K562 (cell line): ENCODE measurements at regions not wholly inside any gene's neighbourhood (a gene's known extent, or its start where the extent isn't known, plus 50 kb on each side); places are given as distances from the start of the nearest gene placed in this dataset.

ENCODE experiments used
- ATAC-seq: fragments of 200-7000 bp; cut with Tn5 transposase; 3 replicates; pipeline ENCODE4 v1.9.1; 2020; ENCODE audit warnings: moderate library complexity
- BruUV-seq: library from RNA; stranded (reverse); fragments of 400-500 nt; replicated peaks from 2 replicates; lab custom pipeline; 2021; lab: Mats Ljungman, UMichigan
- CTCF ChIA-PET: fragments of 300-600 bp; formaldehyde crosslinking; extraction: SDS; loops from one replicate; lab custom pipeline; 2021; ENCODE audit warnings: low intra/inter-chr PET ratio; lab: Yijun Ruan, JAX
- POLR2A ChIA-PET: fragments of 300-600, 350-650 bp; sonication (Branson Sonifier 250); formaldehyde crosslinking; extraction: SDS; loops from one replicate; lab custom pipeline; 2021; ENCODE audit warnings: antibody characterized with exemption, inconsistent platforms; lab: Yijun Ruan, JAX
- DNase-seq, 4 experiments: peaks; one replicate each; pipeline versions ENCODE4 v3.0.0 to v3.0.0-alpha.2; 2011 to 2018; ENCODE audit warnings: low spot score in 3 of 4, mixed read lengths in 3 of 4; ENCODE audit errors: extremely low read depth in 1 of 4
- FAIRE-seq: peaks from 2 replicates; lab custom pipeline; 2011; peaks lifted over from hg19 to GRCh38; lab: Jason Lieb, UNC
- H2AFZ ChIP-seq: 2 replicates; pipeline ENCODE4 v1.6.0; 2011; ENCODE audit warnings: low read depth, low read length, control low read depth, inconsistent platforms
- H3K27ac ChIP-seq: fragments of 200-600 bp; 3 replicates; pipeline ENCODE4 v1.8.0; 2011; ENCODE audit warnings: low read depth, mild to moderate bottlenecking, control low read depth, inconsistent platforms, low read length, moderate library complexity, mixed read lengths; ENCODE audit errors: extremely low read depth
- H3K27me3 ChIP-seq, 2 experiments: fragments of 300-600 bp in 1 of 2; 2 replicates in 1 of 2; 3 replicates in 1 of 2; pipeline versions ENCODE4 v1.6.0 to v1.8.0; 2011; ENCODE audit warnings: inconsistent platforms in 2 of 2, low read length in 2 of 2, mild to moderate bottlenecking in 1 of 2, mixed read lengths in 1 of 2, moderate library complexity in 1 of 2; ENCODE audit not compliant: control insufficient read depth in 2 of 2, insufficient read depth in 2 of 2
- H3K36me3 ChIP-seq: fragments of 300-600 bp; 3 replicates; pipeline ENCODE4 v1.8.0; 2011; ENCODE audit warnings: mild to moderate bottlenecking, low read length, inconsistent platforms; ENCODE audit not compliant: control insufficient read depth, insufficient read depth
- H3K4me1 ChIP-seq, 2 experiments: fragments of 200-600 bp in 1 of 2; replicated peaks in 1 of 2; 2 replicates in 1 of 2; 3 replicates in 1 of 2; pipeline versions ENCODE4 v1.5.1 to v1.8.0; 2011; ENCODE audit warnings: inconsistent platforms in 2 of 2, low read length in 2 of 2, mild to moderate bottlenecking in 1 of 2, mixed read lengths in 1 of 2, moderate library complexity in 1 of 2; ENCODE audit not compliant: control insufficient read depth in 2 of 2, insufficient read depth in 2 of 2
- H3K4me2 ChIP-seq: 2 replicates; pipeline ENCODE4 v1.6.1; 2011; ENCODE audit warnings: low read length, control low read depth, inconsistent platforms, mixed read lengths; ENCODE audit not compliant: insufficient read depth
- H3K4me3 ChIP-seq: fragments of 200-600 bp; sonication (generic), shearing (Covaris generic); 2 replicates; pipeline ENCODE4 v1.5.1; 2016; ENCODE audit warnings: control low read depth, inconsistent platforms
- H3K79me2 ChIP-seq: fragments of 200-600 bp; 3 replicates; pipeline ENCODE4 v1.8.0; 2011; ENCODE audit warnings: low read length, inconsistent platforms; ENCODE audit not compliant: control insufficient read depth, insufficient read depth
- H3K9ac ChIP-seq, 2 experiments: 2 replicates each; pipeline versions ENCODE4 v1.6.0 to v1.6.1; 2011; ENCODE audit warnings: low read depth in 2 of 2, low read length in 2 of 2, control low read depth in 1 of 2, inconsistent platforms in 1 of 2, mild to moderate bottlenecking in 1 of 2, mixed read lengths in 1 of 2; ENCODE audit not compliant: insufficient read depth in 1 of 2
- H3K9me1 ChIP-seq: one replicate; pipeline ENCODE4 v1.6.0; 2011; ENCODE audit warnings: inconsistent platforms, mild to moderate bottlenecking, low read length, moderate library complexity; ENCODE audit not compliant: control insufficient read depth, insufficient read depth
- H3K9me3 ChIP-seq: replicated peaks from 2 replicates; pipeline ENCODE4 v1.5.1; 2011; ENCODE audit warnings: low read depth, low read length, inconsistent platforms; ENCODE audit not compliant: control insufficient read depth, insufficient read depth
- H4K20me1 ChIP-seq: replicated peaks from 2 replicates; pipeline ENCODE4 v1.6.1; 2011; ENCODE audit warnings: low read length, inconsistent platforms, mixed read lengths; ENCODE audit not compliant: control insufficient read depth, insufficient read depth
- HDAC3 ChIP-seq: fragments of 450-650 bp; IDR thresholded peaks from 2 replicates; pipeline ENCODE4 v1.6.1; 2018; ENCODE audit warnings: borderline replicate concordance, mild to moderate bottlenecking, moderate library complexity; ENCODE audit not compliant: partially characterized antibody
- ILK ChIP-seq: fragments of 450-650 bp; IDR thresholded peaks from 2 replicates; pipeline ENCODE4 v1.6.1; 2016; ENCODE audit warnings: missing genetic modification characterization, low read depth, mild to moderate bottlenecking, missing compliant biosample characterization, moderate library complexity, borderline replicate concordance
- NFIX ChIP-seq: fragments of 250-450 bp; sonication (Bioruptor Pico); IDR thresholded peaks from 2 replicates; pipeline ENCODE4 v1.4.0; 2020; ENCODE audit warnings: low read depth, mild to moderate bottlenecking, moderate library complexity
- RFX5 ChIP-seq: IDR thresholded peaks from 2 replicates; pipeline ENCODE4 v1.6.1; 2011; ENCODE audit warnings: low read depth, mild to moderate bottlenecking, improper control_type of control experiment, low read length
- SMARCC2 ChIP-seq: fragments of 450-650 bp; IDR thresholded peaks from 2 replicates; pipeline ENCODE4 v1.6.1; 2017; ENCODE audit warnings: antibody characterized with exemption, moderate library complexity, mild to moderate bottlenecking, low read depth
- ZC3H8 ChIP-seq: fragments of 450-650 bp; IDR thresholded peaks from 2 replicates; pipeline ENCODE4 v1.6.1; 2017
- WGBS: fragments of 100-300 bp; shearing (Covaris generic); methylation state at CpG from one replicate; pipeline ENCODE4 v1.1.6; 2016; ENCODE audit warnings: low coverage, mixed read lengths; ENCODE audit not compliant: insufficient coverage; ENCODE audit errors: missing lambda C conversion rate; 5-methylcytosine and 5-hydroxymethylcytosine counted together
- in situ Hi-C: fragments of 300-500 bp; cut with MboI; formaldehyde crosslinking; loops from 4 replicates; pipeline ENCODE4 v1.15.0; 2018; ENCODE audit warnings: inconsistent platforms, mixed read lengths
- intact Hi-C: fragments of 100-400 bp; cut with micrococcal nuclease; formaldehyde crosslinking; loops from 2 replicates; pipeline ENCODE4 v1.14.2; 2022

GRCh38 chr4:91824773-91825172 is 479.0 kb upstream of the GRID2 start:
- no peak overlapping the region for H3K4me2 ChIP-seq
- CTCF ChIA-PET: no interaction called here
- in situ Hi-C loops: no loop called here
- H3K36me3 ChIP-seq: no peaks in the 10 kb centered on the region
- H3K79me2 ChIP-seq: no peaks in the 10 kb centered on the region
- no peaks in the 10 kb centered on the region for H3K27me3 ChIP-seq
- intact Hi-C loops: no loop called here
- TF ChIP-seq HDAC3 (no peak), ILK (tag) (no peak), NFIX (CRISPR knock-in tag) (no peak), ZC3H8 (no peak)
- H3K9me1 ChIP-seq: no peaks in the 10 kb centered on the region
- no peak overlapping the region for H2AFZ ChIP-seq
- H3K9me3 ChIP-seq: no peaks in the 10 kb centered on the region
- no peak for DNase-seq
- POLR2A ChIA-PET: no interaction called here
- H3K4me3 ChIP-seq: no peak overlapping the region
- no TSS peak for BruUV-seq
- no peaks in the 10 kb centered on the region for H3K4me1 ChIP-seq
- ATAC-seq: no peak
- no peak overlapping the region for H3K9ac ChIP-seq
- H4K20me1 ChIP-seq: no peaks in the 10 kb centered on the region
- 0% methylated on average over 1 of the region's 1 CpG for WGBS
- no peak overlapping the region for H3K27ac ChIP-seq
- no peak for FAIRE-seq

- CTCF ChIA-PET: no interaction called here
- Histone ChIP-seq H3K27me3 (no peaks in the 10 kb centered on the region), H3K4me1 (no peaks in the 10 kb centered on the region), H3K36me3 (no peaks in the 10 kb centered on the region), H2AFZ (no peak overlapping the region), H3K79me2 (no peaks in the 10 kb centered on the region), H4K20me1 (no peaks in the 10 kb centered on the region)
- 0% methylated on average over 1 of the region's 2 CpGs for WGBS
- no peak for DNase-seq
- BruUV-seq: no TSS peak
- intact Hi-C loops: no loop called here
- ATAC-seq: no peak
- FAIRE-seq: no peak
- POLR2A ChIA-PET: no interaction called here
- TF ChIP-seq RFX5: no peak
- TF ChIP-seq SMARCC2: no peak
- TF ChIP-seq, all 486 proteins: peak for 0
- Histone ChIP-seq H3K4me3 (no peak overlapping the region), H3K4me2 (no peak overlapping the region), H3K27ac (no peak overlapping the region), H3K9me3 (no peaks in the 10 kb centered on the region), H3K9ac (no peak overlapping the region), H3K9me1 (no peaks in the 10 kb centered on the region)
- in situ Hi-C loops: no loop called here
Measured at GRCh38 chr4:91826186-91826585, 477.6 kb upstream of the GRID2 start.
